H1 (cell line): ENCODE measurements at regions not wholly inside any gene's neighbourhood (a gene's known extent, or its start where the extent isn't known, plus 50 kb on each side); places are given as distances from the start of the nearest gene placed in this dataset.

Experiments
- CTCF ChIP-seq, 3 experiments: IDR thresholded peaks; 1 replicate in 2 of 3; 2 replicates in 1 of 3; pipeline versions ENCODE4 v1.5.1 to v1.6.1; 2011; ENCODE audit warnings: low read length in 3 of 3, mild to moderate bottlenecking in 3 of 3, inconsistent platforms in 2 of 3, low read depth in 1 of 3, moderate library complexity in 1 of 3; ENCODE audit not compliant: insufficient read depth in 1 of 3; ENCODE audit errors: control extremely low read depth in 1 of 3
- EZH2 ChIP-seq: fragments of 200-600 bp; sonication (generic); IDR thresholded peaks from 2 replicates; pipeline ENCODE4 v1.7.1; 2012; ENCODE audit warnings: low read depth, mild to moderate bottlenecking, moderate library complexity, low read length, inconsistent platforms; ENCODE audit not compliant: severe bottlenecking
- GTF2F1 ChIP-seq: IDR thresholded peaks from 2 replicates; pipeline ENCODE4 v1.6.1; 2012; ENCODE audit warnings: low read depth, low read length, improper control_type of control experiment, borderline replicate concordance
- HDAC6 ChIP-seq: IDR thresholded peaks from one replicate; pipeline ENCODE4 v1.7.1; 2012; ENCODE audit warnings: low read depth, mild to moderate bottlenecking, inconsistent platforms, low read length, moderate library complexity
- JUN ChIP-seq: IDR thresholded peaks from 2 replicates; pipeline ENCODE4 v1.6.1; 2011; ENCODE audit warnings: low read depth, mild to moderate bottlenecking, improper control_type of control experiment, low read length
- JUND ChIP-seq: IDR thresholded peaks from 2 replicates; pipeline ENCODE4 v1.6.1; 2011; ENCODE audit warnings: mild to moderate bottlenecking, improper control_type of control experiment, low read length
- KDM5A ChIP-seq: fragments of 200-600 bp; IDR thresholded peaks from 2 replicates; pipeline ENCODE4 v1.7.1; 2012; ENCODE audit warnings: mild to moderate bottlenecking, low read length, inconsistent platforms, mixed read lengths
- POLR2A ChIP-seq, 2 experiments: IDR thresholded peaks; 1 replicate in 1 of 2; 2 replicates in 1 of 2; pipeline ENCODE4 v1.6.1; 2011; ENCODE audit warnings: low read depth in 2 of 2, low read length in 2 of 2, mild to moderate bottlenecking in 2 of 2; ENCODE audit errors: control extremely low read depth in 1 of 2
- SP2 ChIP-seq: IDR thresholded peaks from 2 replicates; pipeline ENCODE4 v1.6.1; 2012; ENCODE audit warnings: mild to moderate bottlenecking, low read length, inconsistent platforms
- SP4 ChIP-seq: IDR thresholded peaks from 2 replicates; pipeline ENCODE4 v1.6.1; 2012; ENCODE audit warnings: low read length, inconsistent platforms
- SRF ChIP-seq: IDR thresholded peaks from 2 replicates; pipeline ENCODE4 v1.6.1; 2011; ENCODE audit warnings: mild to moderate bottlenecking, low read depth, low read length, moderate library complexity
- TAF1 ChIP-seq: IDR thresholded peaks from 2 replicates; pipeline ENCODE4 v1.6.1; 2011; ENCODE audit warnings: mild to moderate bottlenecking, low read depth, low read length
- TEAD4 ChIP-seq: IDR thresholded peaks from 2 replicates; pipeline ENCODE4 v1.6.1; 2012; ENCODE audit warnings: low read depth, low read length, inconsistent platforms, mixed read lengths

DNA sequence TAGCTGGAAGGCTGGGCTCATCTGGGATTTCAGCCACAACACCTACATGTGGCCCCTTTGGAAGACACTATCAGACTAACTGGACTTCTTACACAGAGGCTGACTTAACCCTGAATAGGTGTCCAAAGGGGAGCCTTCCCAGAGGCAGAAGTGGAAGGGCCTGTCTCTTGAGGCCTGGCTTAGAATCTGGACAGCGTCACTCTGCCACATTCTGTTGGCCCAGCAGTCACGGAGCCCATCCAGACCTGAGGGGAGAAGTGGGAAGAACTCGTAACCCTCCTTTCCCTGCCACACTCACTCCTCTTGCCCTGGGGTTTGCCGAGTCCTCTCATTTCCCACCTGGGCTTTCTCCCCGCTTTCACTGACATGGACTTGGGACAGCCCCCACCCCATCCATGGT is 170.5 kb downstream of the C16orf95 start:
- TF ChIP-seq JUND (no peak), POLR2A (IDR thresholded peaks at IDR 0.05; ENCODE audit: control extremely low read depth in 1 of 2, low read depth in 2 of 2, low read length in 2 of 2) (no peak), CTCF (IDR thresholded peaks at IDR 0.05; ENCODE audit: control extremely low read depth in 1 of 3, insufficient read depth in 1 of 3, low read depth in 1 of 3, low read length in 3 of 3) (no peak), SP4 (no peak), TAF1 (no peak), SRF (no peak), KDM5A (no peak), HDAC6 (no peak), JUN (no peak), EZH2 (no peak), TEAD4 (no peak), SP2 (no peak), GTF2F1 (no peak)
